Liver (tissue), 7 donors: ENCODE measurements at regions not wholly inside any gene's neighbourhood (a gene's known extent, or its start where the extent isn't known, plus 50 kb on each side); places are given as distances from the start of the nearest gene placed in this dataset.

Experiments
- DNase-seq: peaks from one replicate; pipeline ENCODE4 v3.0.0-alpha.2; 2017; ENCODE audit warnings: low spot score
- H3K27ac ChIP-seq, 2 donors: one replicate each; pipeline ENCODE4 v1.7.0; 2013; ENCODE audit warnings: inconsistent platforms in 2 of 2, low read length in 2 of 2, control low read depth in 1 of 2, low read depth in 1 of 2, mild to moderate bottlenecking in 1 of 2
- H3K27me3 ChIP-seq, 4 donors: one replicate each; pipeline versions ENCODE4 v1.6.1 to v1.7.0; 2013; ENCODE audit warnings: low read length in 3 of 4, inconsistent platforms in 1 of 4, mild to moderate bottlenecking in 1 of 4, moderate library complexity in 1 of 4; ENCODE audit not compliant: control insufficient read depth in 4 of 4, insufficient read depth in 4 of 4
- H3K36me3 ChIP-seq, 4 donors: one replicate each; pipeline versions ENCODE4 v1.6.1 to v1.7.0; 2013; ENCODE audit warnings: low read length in 3 of 4, mild to moderate bottlenecking in 3 of 4, low read depth in 1 of 4, moderate library complexity in 1 of 4; ENCODE audit not compliant: control insufficient read depth in 4 of 4, insufficient read depth in 3 of 4
- H3K4me1 ChIP-seq, 4 donors: one replicate each; pipeline versions ENCODE4 v1.6.1 to v1.7.0; 2013; ENCODE audit warnings: low read length in 3 of 4, mild to moderate bottlenecking in 3 of 4, moderate library complexity in 1 of 4; ENCODE audit not compliant: control insufficient read depth in 4 of 4, insufficient read depth in 4 of 4
- H3K4me3 ChIP-seq, 3 donors: one replicate each; pipeline versions ENCODE4 v1.6.1 to v1.7.0; 2013; ENCODE audit warnings: low read length in 3 of 3, control low read depth in 1 of 3, low read depth in 1 of 3, mild to moderate bottlenecking in 1 of 3
- H3K9ac ChIP-seq, 2 donors: one replicate each; pipeline ENCODE4 v1.7.0; 2013; ENCODE audit warnings: low read length in 2 of 2, mild to moderate bottlenecking in 2 of 2, moderate library complexity in 2 of 2, control low read depth in 1 of 2, low read depth in 1 of 2
- H3K9me3 ChIP-seq, 4 donors: one replicate each; pipeline versions ENCODE4 v1.6.1 to v1.7.0; 2013; ENCODE audit warnings: low read length in 3 of 4; ENCODE audit not compliant: control insufficient read depth in 4 of 4
- EGR1 ChIP-seq, 2 donors: IDR thresholded peaks; 2 replicates each; pipeline ENCODE4 v1.6.1; 2016 to 2018; ENCODE audit warnings: antibody characterized with exemption in 2 of 2, low read depth in 2 of 2
- GABPA ChIP-seq, 2 donors: IDR thresholded peaks in 1 of 2; conservative IDR thresholded peaks in 1 of 2; 2 replicates each; pipeline ENCODE4 v1.6.1; 2016; ENCODE audit warnings: antibody characterized with exemption in 2 of 2, mild to moderate bottlenecking in 1 of 2, moderate library complexity in 1 of 2
- JUND ChIP-seq, 2 donors: IDR thresholded peaks; 2 replicates each; pipeline ENCODE4 v1.6.1; 2016; ENCODE audit warnings: antibody characterized with exemption in 2 of 2
- NR2F2 ChIP-seq: IDR thresholded peaks from 2 replicates; pipeline ENCODE4 v1.6.1; 2016; ENCODE audit warnings: antibody characterized with exemption
- RAD21 ChIP-seq, 2 donors: IDR thresholded peaks; 2 replicates each; pipeline ENCODE4 v1.6.1; 2016; ENCODE audit warnings: antibody characterized with exemption in 2 of 2, mild to moderate bottlenecking in 2 of 2
- YY1 ChIP-seq: IDR thresholded peaks from 2 replicates; pipeline ENCODE4 v1.6.1; 2016; ENCODE audit warnings: antibody characterized with exemption, mild to moderate bottlenecking
- WGBS: extraction: QIAGEN DNeasy Blood & Tissue Kit; methylation state at CpG from one replicate; pipeline ENCODE4 v1.1.7; 2013; 5-methylcytosine and 5-hydroxymethylcytosine counted together
- TF ChIP-seq, protein P1 (sequence below): IDR thresholded peaks from 2 replicates; pipeline ENCODE4 v1.6.1; 2016; ENCODE audit warnings: antibody characterized with exemption, mild to moderate bottlenecking
- TF ChIP-seq, protein P2 (sequence below): IDR thresholded peaks from 2 replicates; pipeline ENCODE4 v1.6.1; 2016; ENCODE audit warnings: antibody characterized with exemption
- donor health status: healthy.
- donor health status: healthy.
- donor health status: healthy.
- donor health status: healthy.

DNA sequence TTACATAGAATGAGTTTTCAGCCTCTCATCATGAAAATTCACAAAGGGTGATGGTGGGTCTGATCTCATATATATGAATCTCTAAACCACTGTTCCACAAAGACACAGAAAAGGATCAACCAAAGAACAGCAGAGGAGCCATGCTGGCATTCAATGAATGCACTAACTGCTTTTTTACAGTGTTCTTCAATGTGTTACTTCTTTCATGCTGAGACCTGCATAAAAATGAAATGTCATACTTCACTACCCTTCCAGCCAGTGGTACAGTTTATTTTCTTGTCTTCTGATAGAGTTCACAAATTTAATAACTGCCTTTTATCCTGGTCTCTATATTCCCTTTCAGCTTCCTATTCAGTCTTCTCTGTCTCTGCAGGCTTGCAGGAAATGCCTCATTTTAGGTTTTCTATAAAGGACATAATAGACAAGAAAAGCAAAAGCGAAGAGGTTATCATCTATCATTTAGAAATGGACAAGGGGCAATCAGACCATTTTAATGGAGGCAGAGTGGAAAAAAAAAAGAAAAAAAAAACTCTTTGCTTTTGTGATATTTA is 836.7 kb upstream of the FOXG1 start (continued):
- TF ChIP-seq, protein P1, sequence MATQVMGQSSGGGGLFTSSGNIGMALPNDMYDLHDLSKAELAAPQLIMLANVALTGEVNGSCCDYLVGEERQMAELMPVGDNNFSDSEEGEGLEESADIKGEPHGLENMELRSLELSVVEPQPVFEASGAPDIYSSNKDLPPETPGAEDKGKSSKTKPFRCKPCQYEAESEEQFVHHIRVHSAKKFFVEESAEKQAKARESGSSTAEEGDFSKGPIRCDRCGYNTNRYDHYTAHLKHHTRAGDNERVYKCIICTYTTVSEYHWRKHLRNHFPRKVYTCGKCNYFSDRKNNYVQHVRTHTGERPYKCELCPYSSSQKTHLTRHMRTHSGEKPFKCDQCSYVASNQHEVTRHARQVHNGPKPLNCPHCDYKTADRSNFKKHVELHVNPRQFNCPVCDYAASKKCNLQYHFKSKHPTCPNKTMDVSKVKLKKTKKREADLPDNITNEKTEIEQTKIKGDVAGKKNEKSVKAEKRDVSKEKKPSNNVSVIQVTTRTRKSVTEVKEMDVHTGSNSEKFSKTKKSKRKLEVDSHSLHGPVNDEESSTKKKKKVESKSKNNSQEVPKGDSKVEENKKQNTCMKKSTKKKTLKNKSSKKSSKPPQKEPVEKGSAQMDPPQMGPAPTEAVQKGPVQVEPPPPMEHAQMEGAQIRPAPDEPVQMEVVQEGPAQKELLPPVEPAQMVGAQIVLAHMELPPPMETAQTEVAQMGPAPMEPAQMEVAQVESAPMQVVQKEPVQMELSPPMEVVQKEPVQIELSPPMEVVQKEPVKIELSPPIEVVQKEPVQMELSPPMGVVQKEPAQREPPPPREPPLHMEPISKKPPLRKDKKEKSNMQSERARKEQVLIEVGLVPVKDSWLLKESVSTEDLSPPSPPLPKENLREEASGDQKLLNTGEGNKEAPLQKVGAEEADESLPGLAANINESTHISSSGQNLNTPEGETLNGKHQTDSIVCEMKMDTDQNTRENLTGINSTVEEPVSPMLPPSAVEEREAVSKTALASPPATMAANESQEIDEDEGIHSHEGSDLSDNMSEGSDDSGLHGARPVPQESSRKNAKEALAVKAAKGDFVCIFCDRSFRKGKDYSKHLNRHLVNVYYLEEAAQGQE, result no peak

DNA sequence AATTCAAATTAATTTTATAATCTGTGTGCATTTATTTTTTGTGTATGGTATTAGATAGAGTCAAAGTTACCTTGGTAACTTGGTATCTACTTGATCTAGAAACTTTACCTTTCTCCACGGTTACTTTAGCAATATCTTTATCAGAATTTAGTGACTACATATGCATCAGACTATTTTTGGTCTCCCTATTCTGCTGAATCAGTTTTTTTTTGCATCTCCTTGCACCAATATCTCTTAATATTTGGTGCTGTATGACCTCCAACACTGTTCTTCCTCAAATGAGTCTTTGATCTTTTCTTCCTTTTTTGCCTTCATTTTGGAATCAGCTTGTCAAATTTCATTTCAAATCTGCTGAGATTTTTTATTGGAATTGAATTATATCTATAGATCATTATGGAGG is 828.2 kb upstream of the FOXG1 start:
- TF ChIP-seq JUND (IDR thresholded peaks at IDR 0.05) (no peak), NR2F2 (no peak), YY1 (no peak), EGR1 (IDR thresholded peaks at IDR 0.05; ENCODE audit: low read depth in 2 of 2) (no peak), RAD21 (IDR thresholded peaks at IDR 0.05) (no peak), GABPA (IDR thresholded peaks at IDR 0.05 in 1 of 2, conservative IDR thresholded peaks at IDR 0.05 in 1 of 2) (no peak)
- TF ChIP-seq, protein P2, sequence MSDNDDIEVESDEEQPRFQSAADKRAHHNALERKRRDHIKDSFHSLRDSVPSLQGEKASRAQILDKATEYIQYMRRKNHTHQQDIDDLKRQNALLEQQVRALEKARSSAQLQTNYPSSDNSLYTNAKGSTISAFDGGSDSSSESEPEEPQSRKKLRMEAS, result no peak
- Histone ChIP-seq H3K36me3 (no peaks in the 10 kb centered on the region), H3K27ac (no peak overlapping the region), H3K9me3 (no peaks in the 10 kb centered on the region), H3K4me1 (no peaks in the 10 kb centered on the region), H3K4me3 (no peak overlapping the region), H3K9ac (no peak overlapping the region), H3K27me3 (no peaks in the 10 kb centered on the region)
- 56% methylated on average over 1 of the region's 1 CpG for WGBS
- no peak for DNase-seq

DNA sequence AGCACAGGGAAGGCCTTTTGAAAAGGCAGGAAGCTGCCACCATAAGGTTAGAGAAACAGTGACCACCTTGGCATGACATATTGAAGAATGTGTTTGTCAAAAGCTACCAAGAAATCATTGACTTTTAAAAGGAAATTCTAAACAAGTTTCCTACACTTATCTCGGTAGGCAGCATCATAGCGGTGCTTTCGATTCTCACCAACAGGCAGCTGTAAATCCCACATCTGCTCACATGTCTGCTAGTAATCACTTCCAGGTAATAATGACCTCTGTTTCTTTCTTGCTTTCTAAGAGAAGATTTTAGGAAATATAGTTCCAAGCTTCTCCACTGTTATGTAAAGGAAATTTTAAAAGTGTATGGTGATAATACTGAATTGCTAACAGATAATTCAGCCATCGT is 821.1 kb upstream of the FOXG1 start:
- DNase-seq, result no peak
- Histone ChIP-seq H3K4me3 (no peak overlapping the region), H3K4me1 (no peaks in the 10 kb centered on the region), H3K36me3 (no peaks in the 10 kb centered on the region), H3K9ac (no peak overlapping the region), H3K9me3 (no peaks in the 10 kb centered on the region), H3K27me3 (no peaks in the 10 kb centered on the region), H3K27ac (no peak overlapping the region)
- 83% methylated on average over 4 of the region's 4 CpGs for WGBS
- TF ChIP-seq RAD21 (IDR thresholded peaks at IDR 0.05) (no peak), EGR1 (IDR thresholded peaks at IDR 0.05; ENCODE audit: low read depth in 2 of 2) (no peak)
- TF ChIP-seq, protein P2, result no peak
- TF ChIP-seq, protein P1, result no peak
